SK-N-DZ (cell line): ENCODE measurements at regions not wholly inside any gene's neighbourhood (a gene's known extent, or its start where the extent isn't known, plus 50 kb on each side); places are given as distances from the start of the nearest gene placed in this dataset.
A peak's percentile ranks its signal among the peaks of the same experiment; 100 is the strongest.
"Not testable (repeated sequence)": the region's sequence is repeated elsewhere in the genome, so short reads cannot be mapped to it uniquely, and the experiment has no call there.

Source experiments
- DNase-seq: peaks from one replicate; pipeline ENCODE4 v3.0.0-alpha.2; 2015; ENCODE audit warnings: low spot score

DNA sequence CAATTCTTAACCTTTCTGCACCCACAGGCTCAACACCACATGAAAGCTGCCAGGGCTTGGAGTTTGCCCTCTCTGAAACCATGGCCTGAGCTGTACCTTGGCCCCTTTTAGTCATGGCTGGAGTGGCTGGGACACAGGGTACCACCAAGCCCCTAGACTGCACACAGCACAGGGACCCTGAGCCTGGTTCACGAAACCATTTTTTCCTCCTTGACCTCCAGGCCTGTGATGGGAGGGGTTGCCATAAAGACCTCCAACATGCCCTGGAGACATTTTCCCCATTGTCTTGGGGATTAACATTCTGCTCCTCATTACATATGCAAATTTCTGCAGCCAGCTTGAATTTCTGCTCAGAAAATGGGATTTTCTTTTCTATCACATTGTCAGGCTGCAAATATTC, 113.4 kb downstream of the XPNPEP1 start:
- not testable (repeated sequence) for DNase-seq

DNA sequence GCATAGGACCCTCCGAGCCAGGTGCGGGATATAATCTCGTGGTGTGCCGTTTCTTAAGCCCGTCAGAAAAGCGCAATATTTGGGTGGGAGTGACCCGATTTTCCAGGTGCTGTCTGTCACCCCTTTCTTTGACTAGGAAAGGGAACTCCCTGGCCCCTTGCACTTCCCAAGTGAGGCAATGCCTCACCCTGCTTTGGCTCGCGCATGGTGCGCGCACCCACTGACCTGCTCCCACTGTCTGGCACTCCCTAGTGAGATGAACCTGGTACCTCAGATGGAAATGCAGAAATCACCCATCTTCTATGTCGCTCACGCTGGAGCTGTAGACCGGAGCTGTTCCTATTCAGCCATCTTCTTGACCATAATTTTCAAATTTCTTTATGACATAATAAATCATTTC, 122.1 kb downstream of the XPNPEP1 start:
- DNase-seq: not testable (repeated sequence)

DNA sequence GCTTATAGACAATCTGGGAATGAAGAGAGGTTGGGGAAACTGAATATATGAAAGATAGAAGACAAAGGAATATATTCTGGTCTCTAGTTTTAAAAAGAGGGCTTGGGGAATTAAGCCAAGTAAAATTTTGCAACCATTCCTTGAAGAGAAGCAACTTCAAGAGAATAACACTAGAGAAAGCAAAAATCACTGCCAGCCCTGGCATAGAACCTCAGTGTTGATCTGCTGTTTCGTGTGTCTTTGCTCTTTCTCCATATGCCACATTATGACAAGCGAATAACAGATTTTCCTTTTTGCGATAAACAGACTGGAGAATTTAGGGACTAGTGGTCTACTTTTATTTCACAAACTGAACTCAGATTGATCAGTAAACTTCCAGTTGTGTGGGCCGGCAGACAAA, 132.7 kb downstream of the XPNPEP1 start:
- DNase-seq: no peak

GRCh38 chr10:109784236-109784635, 139.1 kb downstream of the XPNPEP1 start:
- no peak for DNase-seq

- DNase-seq: no peak
These were observed 140.0 kb downstream of the XPNPEP1 start for GRCh38 chr10:109783286-109783685.

GRCh38 chr10:109780997-109781396, 142.3 kb downstream of the XPNPEP1 start:
- DNase-seq: no peak

DNA sequence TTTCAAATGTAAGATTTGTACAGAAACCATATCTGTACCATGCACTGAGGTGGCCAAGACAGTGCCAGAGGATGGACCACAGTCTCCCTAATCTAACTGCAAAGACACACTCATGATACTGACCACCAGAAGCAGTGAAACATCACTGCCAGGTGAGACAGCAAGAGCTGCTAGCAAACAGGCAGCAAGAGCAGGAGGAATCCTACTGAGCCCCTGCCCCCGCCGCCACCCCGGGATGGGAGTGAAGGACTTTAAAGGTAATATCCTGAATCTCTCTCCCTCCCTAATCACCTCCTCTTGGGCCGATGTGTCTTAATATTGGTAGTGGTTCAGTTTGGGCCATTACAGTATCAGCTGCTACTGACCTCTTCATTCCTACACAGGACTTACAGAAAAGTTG, 144.3 kb downstream of the XPNPEP1 start:
- DNase-seq: no peak

- no peak for DNase-seq
These were observed 149.2 kb downstream of the XPNPEP1 start for GRCh38 chr10:109774121-109774440.

DNA sequence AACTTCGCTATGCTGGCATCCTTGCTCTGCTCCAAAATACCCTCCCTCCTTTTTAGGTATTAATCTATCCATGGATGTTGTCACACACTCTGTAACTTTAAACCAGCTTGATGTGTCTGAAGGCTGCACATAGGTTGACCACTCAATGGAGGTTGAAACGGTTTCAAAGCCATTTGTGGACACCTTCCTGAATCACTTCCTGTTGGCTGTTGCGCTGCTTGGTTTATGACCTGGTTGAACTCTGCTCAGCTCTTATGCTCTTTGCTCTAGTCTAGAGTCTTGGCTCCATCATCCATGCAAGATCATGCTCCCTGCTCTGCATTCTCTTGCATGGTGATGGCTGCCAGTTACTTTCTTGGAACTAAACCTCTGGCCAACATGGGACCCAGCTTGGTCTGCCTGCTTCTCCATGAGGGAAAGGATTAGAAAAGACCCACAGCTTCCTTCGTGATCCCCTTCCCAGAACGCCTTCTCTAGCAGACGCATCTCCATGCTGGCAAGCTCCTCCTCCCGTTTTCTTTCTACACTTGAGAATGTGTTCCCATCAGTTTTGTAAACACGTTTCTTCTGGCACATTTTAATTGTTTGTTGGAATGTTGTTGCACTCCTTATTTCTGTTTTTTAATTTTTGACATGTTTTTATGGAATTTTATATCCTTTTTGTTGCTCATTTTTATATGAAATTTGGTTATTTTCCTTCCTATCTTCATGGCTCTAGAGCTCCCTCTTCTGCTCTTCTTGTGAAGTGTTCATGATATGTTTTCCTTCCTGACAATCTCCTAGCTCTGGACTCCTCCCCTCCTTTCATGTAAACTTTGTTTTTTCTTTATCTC, 149.8 kb downstream of the XPNPEP1 start:
- DNase-seq: peak; percentile 23

- no peak for DNase-seq
These were observed 152.6 kb downstream of the XPNPEP1 start for GRCh38 chr10:109770663-109771062.

- no peak for DNase-seq
These were observed 153.3 kb downstream of the XPNPEP1 start for GRCh38 chr10:109769966-109770365.

- DNase-seq: no peak
These were observed 157.5 kb downstream of the XPNPEP1 start for GRCh38 chr10:109765838-109766237.

GRCh38 chr10:109762555-109762954, 160.8 kb downstream of the XPNPEP1 start:
- DNase-seq: no peak

DNA sequence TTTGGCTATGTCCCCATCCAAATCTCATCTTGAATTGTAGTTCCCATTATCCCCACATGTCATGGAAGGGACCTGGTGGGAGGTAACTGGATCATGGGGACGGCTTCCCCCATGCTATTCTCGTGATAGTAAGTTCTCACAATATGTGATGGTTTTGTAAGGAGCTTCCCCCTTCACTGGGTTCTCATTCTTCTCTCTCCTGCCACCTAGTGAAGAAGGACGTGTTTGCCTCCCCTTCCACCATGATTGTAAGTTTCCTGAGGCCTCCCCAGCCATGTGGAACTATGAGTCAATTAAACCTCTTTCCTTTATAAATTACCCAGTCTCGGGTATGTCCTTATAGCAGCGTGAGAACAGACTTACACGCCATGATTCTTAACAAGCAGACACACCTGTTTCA, 165.6 kb downstream of the XPNPEP1 start:
- not testable (repeated sequence) for DNase-seq

GRCh38 chr10:109746861-109747260, 176.4 kb downstream of the XPNPEP1 start:
- DNase-seq: no peak

DNA sequence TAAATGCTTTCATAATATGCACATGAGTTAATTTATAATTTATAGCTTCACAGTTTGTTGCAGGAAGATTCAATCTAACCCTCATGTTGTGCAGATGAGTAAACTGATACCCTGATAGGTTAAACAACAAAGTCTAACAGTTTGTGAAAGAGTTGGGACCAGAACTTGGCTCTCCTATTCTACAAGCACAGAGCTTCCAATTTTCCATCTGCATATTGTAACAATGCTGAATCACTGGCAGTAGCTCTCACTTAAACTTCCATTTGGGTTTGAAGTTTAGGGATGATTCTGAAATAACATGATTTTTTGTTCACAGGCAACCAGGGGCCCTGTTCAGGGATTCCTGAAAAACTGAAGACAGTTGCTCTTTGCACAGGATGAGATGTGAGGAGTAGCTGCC, 179.3 kb downstream of the XPNPEP1 start:
- no peak for DNase-seq

DNA sequence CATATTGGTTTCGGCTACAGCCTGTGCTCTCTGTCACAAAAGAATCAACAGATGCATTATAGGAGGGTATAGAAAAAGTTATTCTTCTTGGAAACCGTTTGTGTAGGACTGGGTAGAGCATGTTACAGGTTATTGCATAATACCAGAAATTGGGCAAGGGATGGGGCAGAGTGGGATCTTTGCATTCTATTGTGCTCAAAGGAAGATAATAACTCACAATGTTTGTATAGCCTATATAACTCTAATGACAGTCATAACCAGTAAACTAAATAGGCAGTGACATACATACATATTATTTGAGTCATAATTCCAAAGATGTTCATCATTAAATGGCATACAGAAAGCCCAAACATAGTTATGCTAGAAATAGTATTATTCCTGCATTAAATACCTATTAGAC, 179.7 kb downstream of the XPNPEP1 start:
- DNase-seq: no peak

DNA sequence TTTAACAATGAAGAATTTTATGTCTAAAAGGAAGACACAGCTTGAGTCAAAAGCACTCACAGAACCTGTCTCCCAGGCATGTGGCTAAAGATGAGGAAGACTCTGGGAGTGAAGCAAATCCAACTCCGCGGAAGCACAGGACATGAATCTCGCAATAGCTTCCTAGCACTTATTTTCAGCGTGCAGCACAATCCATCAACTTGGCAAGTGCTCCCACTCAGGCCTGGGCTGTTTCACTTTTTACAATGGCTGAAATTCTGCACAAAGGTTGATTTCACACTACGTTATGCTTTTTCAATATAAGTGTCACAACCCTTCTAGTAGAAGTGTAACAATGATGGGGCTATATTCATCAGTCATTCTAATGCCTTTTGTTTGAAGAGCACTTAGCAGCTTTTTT, 180.2 kb downstream of the XPNPEP1 start:
- no peak for DNase-seq

GRCh38 chr10:109741712-109742111, 181.6 kb downstream of the XPNPEP1 start:
- DNase-seq: no peak

DNA sequence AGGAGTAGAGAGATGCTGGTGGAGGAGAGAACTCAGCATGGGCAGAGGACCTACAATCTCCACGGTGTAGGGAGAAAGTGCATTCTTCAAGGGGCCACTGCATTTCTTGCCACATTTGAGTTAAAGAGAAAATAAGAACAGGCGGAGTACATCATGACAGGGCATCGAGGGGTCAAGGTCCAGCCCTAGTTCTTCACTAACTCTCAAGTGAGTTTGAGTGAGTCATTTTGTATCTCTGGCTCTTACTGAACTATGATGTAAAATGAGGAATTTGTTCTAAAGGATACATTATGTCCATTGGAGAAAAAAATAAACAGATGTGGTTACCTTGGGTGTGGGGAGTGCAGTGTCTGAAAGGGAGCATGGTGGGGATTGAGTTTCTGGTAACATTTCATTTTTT, 182.9 kb downstream of the XPNPEP1 start:
- no peak for DNase-seq

- DNase-seq: no peak
These were observed 185.7 kb downstream of the XPNPEP1 start for GRCh38 chr10:109737626-109738025.

- DNase-seq: no peak
These were observed 186.3 kb downstream of the XPNPEP1 start for GRCh38 chr10:109737009-109737408.

GRCh38 chr10:109735776-109736175, 187.5 kb downstream of the XPNPEP1 start:
- no peak for DNase-seq
